ENCODE measurements at regions not wholly inside any gene's neighbourhood (a gene's known extent, or its start where the extent isn't known, plus 50 kb on each side); places are given as distances from the start of the nearest gene placed in this dataset.
A peak's percentile ranks its signal among the peaks of the same experiment; 100 is the strongest.
"Not testable (repeated sequence)": the region's sequence is repeated elsewhere in the genome, so short reads cannot be mapped to it uniquely, and the experiment has no call there.

- FAIRE-seq: peak; percentile 42
- 6% methylated on average over 4 of the region's 4 CpGs for WGBS (ENCODE audit: insufficient coverage, low coverage, missing lambda C conversion rate)
- Histone ChIP-seq H3K4me3 (no peak overlapping the region), H4K20me1 (replicated peaks; ENCODE audit: control insufficient read depth, insufficient read depth, low read length) (no peaks in the 10 kb centered on the region), H3K36me3 (ENCODE audit: control insufficient read depth, insufficient read depth, low read length) (no peaks in the 10 kb centered on the region), H3K9ac (ENCODE audit: insufficient read depth in 1 of 2, low read depth in 2 of 2, low read length in 2 of 2) (no peak overlapping the region), H3K27me3 (ENCODE audit: control insufficient read depth in 2 of 2, insufficient read depth in 2 of 2, low read length in 2 of 2) (no peaks in the 10 kb centered on the region), H3K4me1 (replicated peaks in 1 of 2; ENCODE audit: control insufficient read depth in 2 of 2, insufficient read depth in 2 of 2, low read length in 2 of 2) (peaks cover 0 to 6% of the 10 kb centered on the region in 2 experiments; a peak in 1 of 5 replicates), H3K79me2 (ENCODE audit: control insufficient read depth, insufficient read depth, low read length) (no peaks in the 10 kb centered on the region), H2AFZ (ENCODE audit: low read depth, low read length) (no peak overlapping the region), H3K4me2 (ENCODE audit: insufficient read depth, low read length) (no peak overlapping the region), H3K9me3 (replicated peaks; ENCODE audit: control insufficient read depth, insufficient read depth, low read depth, low read length) (no peaks in the 10 kb centered on the region), H3K27ac (ENCODE audit: extremely low read depth, low read depth, low read length) (no peak overlapping the region), H3K9me1 (ENCODE audit: control insufficient read depth, insufficient read depth, low read length) (no peaks in the 10 kb centered on the region)
- in situ Hi-C loops (cut with MboI) (no loop called here), intact Hi-C loops (cut with micrococcal nuclease) (loop anchor here (2.0 to 10.0 kb wide), 3 partner anchors 65 to 443 kb away; no protein-coding TSS in a partner anchor)
- TF ChIP-seq ATF3 (IDR thresholded peaks at IDR 0.05) (peak; percentile 45; the same call in 1 of the 2 replicates), ATF3 (CRISPR knock-in tag; conservative IDR thresholded peaks at IDR 0.05) (no peak), NFYB (IDR thresholded peaks at IDR 0.05; ENCODE audit: extremely low read depth, insufficient read length) (no peak), TCF3 (CRISPR knock-in tag; IDR thresholded peaks at IDR 0.05) (no peak), NR2C2 (CRISPR knock-in tag; IDR thresholded peaks at IDR 0.05) (no peak), NR2C2 (tag; IDR thresholded peaks at IDR 0.05) (no peak), ZNF695 (CRISPR knock-in tag; IDR thresholded peaks at IDR 0.05) (no peak), ZNF583 (CRISPR knock-in tag; IDR thresholded peaks at IDR 0.05) (no peak), U2AF1 (optimal IDR thresholded peaks at IDR 0.05; ENCODE audit: low read depth, low read length) (no peak), FOXK2 (conservative IDR thresholded peaks at IDR 0.05 in 1 of 2, IDR thresholded peaks at IDR 0.05 in 1 of 2; ENCODE audit: low read depth in 2 of 2) (no peak)
- POLR2A ChIA-PET: no interaction called here
- no peak for DNase-seq (ENCODE audit: extremely low read depth in 1 of 4, low spot score in 3 of 4)
- no peak for ATAC-seq
- BruUV-seq (replicated peaks): no TSS peak
- CTCF ChIA-PET (ENCODE audit: low intra/inter-chr PET ratio): interaction anchor here (0.8 kb wide), 1 partner anchor 609 kb away, joined by 3 read pairs; no protein-coding TSS in a partner anchor
These were observed 198.7 kb upstream of the ADAMTS3 start for GRCh38 chr4:72767618-72768302.

GRCh38 chr4:72765788-72766187 is 196.8 kb upstream of the ADAMTS3 start:
- H3K36me3 ChIP-seq (ENCODE audit: control insufficient read depth, insufficient read depth, low read length); POLR2A ChIA-PET; H3K9me1 ChIP-seq (ENCODE audit: control insufficient read depth, insufficient read depth, low read length); H3K4me1 ChIP-seq (replicated peaks in 1 of 2; ENCODE audit: control insufficient read depth in 2 of 2, insufficient read depth in 2 of 2, low read length in 2 of 2); ATAC-seq; DNase-seq (ENCODE audit: extremely low read depth in 1 of 4, low spot score in 3 of 4); H3K79me2 ChIP-seq (ENCODE audit: control insufficient read depth, insufficient read depth, low read length); H3K9ac ChIP-seq (ENCODE audit: insufficient read depth in 1 of 2, low read depth in 2 of 2, low read length in 2 of 2); H3K4me2 ChIP-seq (ENCODE audit: insufficient read depth, low read length); BruUV-seq (replicated peaks); H4K20me1 ChIP-seq (replicated peaks; ENCODE audit: control insufficient read depth, insufficient read depth, low read length); H3K27ac ChIP-seq (ENCODE audit: extremely low read depth, low read depth, low read length); CTCF ChIA-PET (ENCODE audit: low intra/inter-chr PET ratio); FAIRE-seq; H3K4me3 ChIP-seq; H2AFZ ChIP-seq (ENCODE audit: low read depth, low read length); H3K9me3 ChIP-seq (replicated peaks; ENCODE audit: control insufficient read depth, insufficient read depth, low read depth, low read length); H3K27me3 ChIP-seq (ENCODE audit: control insufficient read depth in 2 of 2, insufficient read depth in 2 of 2, low read length in 2 of 2); in situ Hi-C loops (cut with MboI): not testable (repeated sequence)
- intact Hi-C loops (cut with micrococcal nuclease): loop anchor here (10.0 kb wide), 2 partner anchors 261 to 441 kb away; no protein-coding TSS in a partner anchor
- WGBS (ENCODE audit: insufficient coverage, low coverage, missing lambda C conversion rate): 26% methylated on average over 11 of the region's 19 CpGs
